HEK293T (cell line): ENCODE measurements at regions not wholly inside any gene's neighbourhood (a gene's known extent, or its start where the extent isn't known, plus 50 kb on each side); places are given as distances from the start of the nearest gene placed in this dataset.

Experiments used
- BHLHE40 ChIP-seq: fragments of 450-650 bp; IDR thresholded peaks from 2 replicates; pipeline ENCODE4 v1.6.1; 2016; ENCODE audit warnings: mild to moderate bottlenecking, moderate library complexity, borderline replicate concordance
- ELF4 ChIP-seq: fragments of 450-650 bp; IDR thresholded peaks from 2 replicates; pipeline ENCODE4 v1.6.1; 2017; ENCODE audit warnings: antibody characterized with exemption
- FOXA1 ChIP-seq: fragments of 450-650 bp; IDR thresholded peaks from 2 replicates; pipeline ENCODE4 v1.6.1; 2016; ENCODE audit warnings: mild to moderate bottlenecking
- FOXM1 ChIP-seq: fragments of 450-650 bp; IDR thresholded peaks from 2 replicates; pipeline ENCODE4 v1.6.1; 2017; ENCODE audit warnings: mild to moderate bottlenecking, borderline replicate concordance
- PKNOX1 ChIP-seq: fragments of 450-650 bp; IDR thresholded peaks from 2 replicates; pipeline ENCODE4 v1.6.1; 2016
- SP1 ChIP-seq: fragments of 450-650 bp; IDR thresholded peaks from 2 replicates; pipeline ENCODE4 v1.6.1; 2017

GRCh38 chr16:85209526-85210121 is 97.4 kb upstream of the CIBAR2 start:
- TF ChIP-seq SP1 (no peak), ELF4 (no peak), FOXA1 (no peak), PKNOX1 (no peak), FOXM1 (no peak), BHLHE40 (no peak)
